ENCODE measurements at regions not wholly inside any gene's neighbourhood (a gene's known extent, or its start where the extent isn't known, plus 50 kb on each side); places are given as distances from the start of the nearest gene placed in this dataset.
"Not testable (repeated sequence)": the region's sequence is repeated elsewhere in the genome, so short reads cannot be mapped to it uniquely, and the experiment has no call there.

GRCh38 chr6:101089640-101090039, 208.5 kb upstream of the ASCC3 start:
- DNase-seq (ENCODE audit: insufficient read length, low spot score) (no peak), FAIRE-seq (no peak)
- TF ChIP-seq POLR2A (IDR thresholded peaks at IDR 0.05; ENCODE audit: low read depth, low read length) (no peak), SPI1 (IDR thresholded peaks at IDR 0.05; ENCODE audit: low read depth, low read length) (no peak)

DNA sequence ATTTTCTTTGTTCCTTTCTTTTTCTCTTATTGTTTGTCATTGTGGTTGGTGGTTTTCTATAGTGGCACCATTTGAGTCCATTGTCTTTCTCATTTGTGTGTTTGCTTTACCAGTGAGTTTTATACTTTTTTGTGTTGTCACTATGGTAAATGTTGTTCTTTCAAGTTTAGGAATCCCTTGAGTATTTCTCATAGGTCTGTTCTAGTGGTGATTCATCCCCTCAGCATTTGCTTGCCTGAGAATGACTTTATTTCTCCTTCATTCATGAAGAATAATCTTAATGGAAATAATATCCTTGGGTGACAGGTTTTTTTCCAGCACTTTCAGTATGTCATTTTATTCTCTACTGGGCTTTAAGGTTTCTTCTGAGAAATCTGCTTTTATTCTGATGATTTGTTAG, 209.2 kb upstream of the ASCC3 start:
- TF ChIP-seq PAX5 (IDR thresholded peaks at IDR 0.05; ENCODE audit: insufficient read depth, low read length, severe bottlenecking) (no peak), SPI1 (IDR thresholded peaks at IDR 0.05; ENCODE audit: low read depth, low read length) (no peak), TAF1 (IDR thresholded peaks at IDR 0.05; ENCODE audit: low read depth, low read length) (no peak), POLR2A (IDR thresholded peaks at IDR 0.05; ENCODE audit: low read depth, low read length) (no peak), POLR2AphosphoS5 (IDR thresholded peaks at IDR 0.05; ENCODE audit: low read depth, low read length) (no peak), POU2F2 (IDR thresholded peaks at IDR 0.05; ENCODE audit: low read depth, low read length) (no peak)
- FAIRE-seq (no peak), DNase-seq (ENCODE audit: insufficient read length, low spot score) (no peak)

DNA sequence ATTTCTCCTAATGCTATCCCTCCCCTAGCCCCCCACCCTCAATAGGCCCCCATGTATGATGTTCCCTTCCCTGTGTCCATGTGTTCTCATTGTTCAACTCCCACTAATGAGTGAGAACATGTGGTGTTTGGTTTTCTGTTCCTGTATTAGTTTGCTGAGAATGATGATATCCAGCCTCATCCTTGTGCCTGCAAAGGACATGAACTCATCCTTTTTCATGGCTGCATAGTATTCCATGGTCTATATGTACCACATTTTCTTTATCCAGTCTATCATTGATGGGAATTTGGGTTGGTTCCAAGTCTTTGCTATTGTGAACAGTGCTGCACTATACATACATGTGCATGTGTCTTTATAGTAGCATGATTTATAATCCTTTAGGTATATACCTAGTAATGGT, 217.5 kb upstream of the ASCC3 start:
- DNase-seq (ENCODE audit: insufficient read length, low spot score); FAIRE-seq: not testable (repeated sequence)

GRCh38 chr6:101102702-101103101, 221.6 kb upstream of the ASCC3 start:
- TF ChIP-seq POU2F2 (IDR thresholded peaks at IDR 0.05; ENCODE audit: low read depth, low read length) (no peak), POLR2A (IDR thresholded peaks at IDR 0.05; ENCODE audit: low read depth, low read length) (no peak), POLR2AphosphoS5 (IDR thresholded peaks at IDR 0.05; ENCODE audit: low read depth, low read length) (no peak), TAF1 (IDR thresholded peaks at IDR 0.05; ENCODE audit: low read depth, low read length) (no peak), SPI1 (IDR thresholded peaks at IDR 0.05; ENCODE audit: low read depth, low read length) (no peak), PAX5 (IDR thresholded peaks at IDR 0.05; ENCODE audit: insufficient read depth, low read length, severe bottlenecking) (no peak)
- no peak for FAIRE-seq

DNA sequence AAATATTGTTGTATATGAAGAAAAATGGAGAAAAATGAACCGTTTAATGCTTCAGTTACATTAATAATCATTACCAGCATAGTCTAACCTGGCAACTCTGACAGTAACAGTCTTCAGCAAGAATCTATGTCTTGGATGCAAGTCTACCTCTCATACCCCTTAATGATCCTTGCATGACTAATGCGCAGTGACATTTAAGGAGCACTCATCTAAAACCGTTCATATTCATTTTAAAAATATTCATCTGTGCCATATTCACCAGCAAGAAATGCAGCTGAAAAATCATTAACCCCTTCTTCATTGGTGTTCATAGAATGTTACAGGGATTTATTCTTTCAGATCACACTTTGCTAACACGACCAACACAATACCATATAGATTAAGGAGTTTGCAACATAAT, 227.2 kb upstream of the ASCC3 start:
- no peak for FAIRE-seq
- DNase-seq (ENCODE audit: insufficient read length, low spot score), result no peak
- no peak for TF ChIP-seq PAX5 (IDR thresholded peaks at IDR 0.05; ENCODE audit: insufficient read depth, low read length, severe bottlenecking)
- TF ChIP-seq SPI1 (IDR thresholded peaks at IDR 0.05; ENCODE audit: low read depth, low read length), result no peak

More at GRCh38 chr6:101102702-101103101, 221.6 kb upstream of the ASCC3 start:
- DNase-seq (ENCODE audit: insufficient read length, low spot score), result no peak

GRCh38 chr6:101110814-101111213, 229.7 kb upstream of the ASCC3 start:
- no peak for FAIRE-seq
- no peak for TF ChIP-seq PAX5 (IDR thresholded peaks at IDR 0.05; ENCODE audit: insufficient read depth, low read length, severe bottlenecking)
- no peak for TF ChIP-seq SPI1 (IDR thresholded peaks at IDR 0.05; ENCODE audit: low read depth, low read length)
- TF ChIP-seq TAF1 (IDR thresholded peaks at IDR 0.05; ENCODE audit: low read depth, low read length), result no peak
- no peak for TF ChIP-seq POLR2AphosphoS5 (IDR thresholded peaks at IDR 0.05; ENCODE audit: low read depth, low read length)
- TF ChIP-seq POU2F2 (IDR thresholded peaks at IDR 0.05; ENCODE audit: low read depth, low read length), result no peak
- no peak for TF ChIP-seq POLR2A (IDR thresholded peaks at IDR 0.05; ENCODE audit: low read depth, low read length)
- no peak for DNase-seq (ENCODE audit: insufficient read length, low spot score)

DNA sequence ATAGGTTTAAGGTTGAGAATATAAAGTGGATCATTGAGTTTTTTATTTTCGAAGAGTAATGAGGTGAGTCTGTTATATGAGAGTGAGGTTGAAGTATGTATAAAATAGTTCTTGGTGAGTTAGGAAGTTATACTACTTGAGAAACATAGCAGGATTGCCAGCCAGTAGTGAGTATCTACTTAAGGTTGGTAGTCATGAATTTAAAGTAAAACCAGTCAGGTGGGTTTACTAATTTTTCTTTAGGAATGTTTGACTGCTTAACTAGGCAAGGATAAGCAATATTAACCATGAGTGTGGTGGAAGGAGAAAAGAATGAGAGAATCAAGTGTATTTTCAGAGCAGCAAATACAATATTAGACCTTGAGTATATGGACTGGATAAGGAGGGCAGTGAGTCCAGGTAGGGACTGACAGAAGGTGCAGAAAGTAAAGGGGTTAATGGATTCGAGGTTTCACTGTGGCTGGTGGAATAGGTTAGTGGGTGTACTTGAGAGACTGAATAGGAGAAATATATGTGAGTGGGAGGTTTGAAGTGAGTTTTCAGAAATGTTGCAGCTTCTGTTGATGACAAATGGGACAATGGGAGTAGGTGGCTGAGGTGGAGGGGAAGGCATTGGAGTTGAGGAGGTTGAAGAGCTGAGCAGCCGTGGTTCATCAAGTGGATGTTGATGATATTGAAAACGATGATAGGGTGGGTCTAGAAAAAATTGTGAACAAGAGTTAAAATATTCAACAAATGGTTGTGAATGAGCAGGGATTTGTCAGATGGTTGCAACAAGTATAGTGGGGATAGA, 232.5 kb upstream of the ASCC3 start:
- no peak for DNase-seq (ENCODE audit: insufficient read length, low spot score)
- TF ChIP-seq TAF1 (IDR thresholded peaks at IDR 0.05; ENCODE audit: low read depth, low read length) (no peak), PAX5 (IDR thresholded peaks at IDR 0.05; ENCODE audit: insufficient read depth, low read length, severe bottlenecking) (no peak), SPI1 (IDR thresholded peaks at IDR 0.05; ENCODE audit: low read depth, low read length) (no peak), POLR2A (IDR thresholded peaks at IDR 0.05; ENCODE audit: low read depth, low read length) (no peak), POU2F2 (IDR thresholded peaks at IDR 0.05; ENCODE audit: low read depth, low read length) (no peak), POLR2AphosphoS5 (IDR thresholded peaks at IDR 0.05; ENCODE audit: low read depth, low read length) (no peak)
- no peak for FAIRE-seq

DNA sequence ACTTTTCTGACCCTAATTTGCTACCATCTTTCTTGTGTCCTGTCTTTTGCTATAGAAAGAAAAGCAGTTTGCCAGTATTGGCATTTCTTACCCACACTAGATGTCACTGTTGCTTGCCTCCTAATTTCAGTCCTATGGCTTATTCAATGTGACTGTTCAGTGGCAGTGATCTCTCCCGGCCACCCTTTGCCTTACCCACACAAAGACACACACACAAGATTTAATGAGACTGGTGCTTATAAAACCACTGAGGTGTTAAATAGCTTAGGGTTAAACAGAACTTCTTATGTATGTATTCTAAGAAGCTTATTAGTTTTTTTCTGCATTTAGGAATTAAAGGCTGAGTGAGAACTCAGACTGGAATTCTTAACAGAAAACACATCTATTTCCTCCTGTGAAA, 233.6 kb upstream of the ASCC3 start:
- FAIRE-seq, result no peak
- TF ChIP-seq POLR2A (IDR thresholded peaks at IDR 0.05; ENCODE audit: low read depth, low read length), result no peak
- no peak for TF ChIP-seq POLR2AphosphoS5 (IDR thresholded peaks at IDR 0.05; ENCODE audit: low read depth, low read length)
- no peak for TF ChIP-seq PAX5 (IDR thresholded peaks at IDR 0.05; ENCODE audit: insufficient read depth, low read length, severe bottlenecking)
- no peak for TF ChIP-seq TAF1 (IDR thresholded peaks at IDR 0.05; ENCODE audit: low read depth, low read length)
- TF ChIP-seq POU2F2 (IDR thresholded peaks at IDR 0.05; ENCODE audit: low read depth, low read length), result no peak
- TF ChIP-seq SPI1 (IDR thresholded peaks at IDR 0.05; ENCODE audit: low read depth, low read length), result no peak
- DNase-seq (ENCODE audit: insufficient read length, low spot score), result no peak

GRCh38 chr6:101116337-101116736, 235.2 kb upstream of the ASCC3 start:
- DNase-seq (ENCODE audit: insufficient read length, low spot score), result no peak
- FAIRE-seq, result no peak
- TF ChIP-seq POU2F2 (IDR thresholded peaks at IDR 0.05; ENCODE audit: low read depth, low read length) (no peak), TAF1 (IDR thresholded peaks at IDR 0.05; ENCODE audit: low read depth, low read length) (no peak), POLR2AphosphoS5 (IDR thresholded peaks at IDR 0.05; ENCODE audit: low read depth, low read length) (no peak), POLR2A (IDR thresholded peaks at IDR 0.05; ENCODE audit: low read depth, low read length) (no peak), PAX5 (IDR thresholded peaks at IDR 0.05; ENCODE audit: insufficient read depth, low read length, severe bottlenecking) (no peak), SPI1 (IDR thresholded peaks at IDR 0.05; ENCODE audit: low read depth, low read length) (no peak)

DNA sequence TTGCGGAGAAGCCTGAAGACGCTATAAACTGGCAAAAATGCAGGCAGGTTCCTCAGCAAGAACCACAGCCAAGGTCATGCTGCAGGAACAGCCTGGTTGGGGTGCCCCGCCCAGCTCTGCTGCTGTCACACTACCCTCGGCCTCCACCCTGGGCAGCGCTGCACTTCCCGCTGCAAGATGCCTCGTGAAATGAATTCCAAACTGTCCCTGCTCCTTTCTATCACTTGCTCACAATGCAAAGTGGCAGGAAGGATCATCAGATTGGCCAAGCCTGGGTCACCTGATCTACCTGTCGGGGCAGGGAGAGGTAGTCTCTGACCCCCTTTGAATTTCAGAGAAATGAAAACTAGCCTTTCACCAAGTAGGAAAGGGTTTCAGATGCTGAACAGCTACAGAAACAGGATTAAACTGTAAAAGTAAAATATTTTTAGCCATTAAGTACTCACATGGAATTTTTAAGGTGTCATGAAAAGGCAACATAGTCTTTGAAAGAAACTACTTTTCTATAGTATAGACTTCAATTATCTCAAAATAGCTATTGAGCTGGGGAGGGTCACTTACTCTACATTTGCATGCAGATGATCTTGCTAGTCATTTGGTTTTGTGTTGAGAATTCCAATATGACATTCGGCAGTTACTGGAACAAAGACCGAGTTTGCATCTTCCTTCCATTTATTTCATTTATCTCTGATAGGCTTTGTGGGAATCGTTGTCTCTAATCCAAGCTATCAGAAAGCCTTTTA, 236.4 kb upstream of the ASCC3 start:
- TF ChIP-seq PAX5 (IDR thresholded peaks at IDR 0.05; ENCODE audit: insufficient read depth, low read length, severe bottlenecking), result no peak
- no peak for TF ChIP-seq POLR2A (IDR thresholded peaks at IDR 0.05; ENCODE audit: low read depth, low read length)
- no peak for TF ChIP-seq POU2F2 (IDR thresholded peaks at IDR 0.05; ENCODE audit: low read depth, low read length)
- no peak for TF ChIP-seq POLR2AphosphoS5 (IDR thresholded peaks at IDR 0.05; ENCODE audit: low read depth, low read length)
- DNase-seq (ENCODE audit: insufficient read length, low spot score) (no peak), FAIRE-seq (no peak)
